Right kidney (tissue), 1 donor: ENCODE measurements at regions not wholly inside any gene's neighbourhood (a gene's known extent, or its start where the extent isn't known, plus 50 kb on each side); places are given as distances from the start of the nearest gene placed in this dataset.
"Not testable (repeated sequence)": the region's sequence is repeated elsewhere in the genome, so short reads cannot be mapped to it uniquely, and the experiment has no call there.

Experiments
- DNase-seq: peaks from one replicate; pipeline ENCODE4 v3.0.0-alpha.2; 2016

DNA sequence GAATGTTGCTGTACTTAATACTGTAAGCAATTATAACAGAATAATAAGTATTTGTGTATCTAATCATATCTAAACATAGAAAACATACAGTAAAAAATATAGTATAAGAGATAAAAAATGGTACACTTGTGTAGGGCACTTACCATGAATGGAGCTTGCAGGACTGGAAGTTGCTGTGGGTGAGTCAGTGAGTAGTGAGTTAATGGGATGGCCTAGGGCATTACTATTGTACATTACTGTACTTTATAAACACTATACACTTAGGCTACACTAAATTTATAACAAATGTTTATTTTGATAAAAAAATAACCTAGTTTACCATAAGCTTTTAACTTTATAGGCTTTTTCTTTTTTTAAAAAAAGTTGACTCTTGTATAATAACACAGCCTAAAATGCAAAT lies 1071.2 kb upstream of the SEL1L start:
- no peak for DNase-seq

DNA sequence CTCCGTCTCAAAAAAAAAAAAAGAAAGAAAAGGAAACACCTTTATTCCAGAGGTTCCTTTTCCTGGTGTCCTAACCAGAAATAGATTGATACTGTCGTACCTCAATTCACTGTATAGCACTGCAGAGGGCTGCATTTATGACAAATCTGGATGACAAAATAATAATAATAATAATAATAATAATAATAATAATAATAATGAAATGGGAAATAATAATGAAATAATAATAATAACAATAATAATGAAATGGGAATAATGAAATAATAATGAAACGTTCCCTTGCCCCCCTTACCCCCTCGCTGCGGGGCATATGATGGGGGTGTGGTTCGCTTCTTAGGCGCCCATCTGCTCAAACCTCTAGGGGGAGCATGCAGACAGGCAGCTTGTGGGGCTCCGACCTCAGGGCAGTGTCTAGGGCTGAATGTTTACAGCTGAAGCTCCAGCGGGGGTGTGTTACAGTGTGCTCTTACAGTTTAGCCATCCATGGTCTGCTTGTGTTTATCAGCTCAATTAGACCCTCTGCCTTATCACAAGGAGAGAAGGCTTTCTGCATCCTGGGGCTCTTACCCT lies 1088.3 kb upstream of the SEL1L start:
- no peak for DNase-seq

DNA sequence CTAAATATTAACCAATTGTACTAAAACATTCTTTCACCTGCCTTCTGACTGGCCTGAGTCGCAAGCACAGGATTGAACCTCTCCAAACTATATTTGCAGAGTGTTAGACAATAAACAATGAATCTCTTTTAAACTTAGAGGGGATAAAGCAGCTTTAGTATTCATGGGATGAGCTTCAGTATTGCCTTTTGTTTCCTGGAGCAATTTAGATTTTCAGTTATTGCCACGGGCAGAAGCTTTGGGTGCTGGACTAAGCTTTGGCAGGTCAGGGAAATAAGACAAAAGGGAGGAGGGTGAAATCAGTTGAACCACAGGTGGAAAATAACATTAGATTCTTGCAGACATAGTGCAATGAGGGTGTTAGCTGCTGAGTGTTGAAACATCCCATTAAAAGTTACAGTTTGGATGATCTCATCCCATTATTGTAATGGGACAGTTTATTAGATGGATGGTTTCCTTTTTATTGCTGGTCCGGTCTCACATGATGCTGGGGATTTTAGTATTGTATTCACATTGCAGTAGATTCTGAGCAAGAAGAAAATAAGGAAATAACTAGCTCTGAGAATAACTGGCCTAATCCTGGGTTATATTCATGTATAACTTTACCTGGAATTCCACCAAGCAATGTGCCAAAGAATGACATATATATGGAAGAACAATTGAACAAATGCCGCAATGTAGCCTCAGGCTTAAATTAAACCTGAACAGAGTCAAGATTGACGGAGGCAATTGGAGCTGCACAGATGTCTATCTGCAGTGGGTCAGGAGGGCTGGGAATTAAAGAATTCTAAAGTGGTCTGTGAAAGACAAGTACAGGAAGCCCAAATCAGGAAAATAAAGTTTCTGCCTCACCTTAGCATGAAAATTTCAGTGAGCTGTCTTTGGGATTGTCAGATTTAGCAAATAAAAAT lies 1092.8 kb upstream of the SEL1L start:
- no peak for DNase-seq

GRCh38 chr14:82635915-82636314 lies 1102.3 kb upstream of the SEL1L start:
- DNase-seq = no peak

GRCh38 chr14:82636426-82636825 lies 1102.8 kb upstream of the SEL1L start:
- DNase-seq = no peak

DNA sequence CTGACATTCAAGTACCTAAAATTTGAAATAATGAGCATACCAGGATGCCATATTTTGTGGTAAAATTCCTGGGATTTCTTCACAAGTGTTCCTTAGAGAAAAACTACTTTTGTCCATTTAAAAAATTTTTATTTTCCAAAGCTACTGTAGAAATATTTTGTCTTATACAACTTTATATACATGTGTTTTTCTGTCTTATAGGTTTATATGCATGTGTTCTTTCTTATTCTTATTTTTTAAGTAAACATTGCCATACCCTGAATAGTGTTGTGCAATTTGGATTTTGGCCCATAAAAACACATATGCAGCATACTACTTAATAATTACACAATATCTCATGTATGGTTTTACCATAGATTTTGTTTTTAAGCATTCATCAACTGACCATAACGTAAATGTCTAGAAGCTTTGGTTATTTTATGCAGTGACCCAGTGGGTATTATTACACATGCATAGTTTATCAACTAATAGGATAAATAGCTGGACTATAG lies 1107.4 kb upstream of the SEL1L start:
- DNase-seq = no peak

- DNase-seq = no peak
Measured at GRCh38 chr14:82642425-82642824, 1108.8 kb upstream of the SEL1L start.

- DNase-seq = no peak
Measured at GRCh38 chr14:82647088-82647810, 1113.6 kb upstream of the SEL1L start.

GRCh38 chr14:82655770-82656169 lies 1122.1 kb upstream of the SEL1L start:
- no peak for DNase-seq

DNA sequence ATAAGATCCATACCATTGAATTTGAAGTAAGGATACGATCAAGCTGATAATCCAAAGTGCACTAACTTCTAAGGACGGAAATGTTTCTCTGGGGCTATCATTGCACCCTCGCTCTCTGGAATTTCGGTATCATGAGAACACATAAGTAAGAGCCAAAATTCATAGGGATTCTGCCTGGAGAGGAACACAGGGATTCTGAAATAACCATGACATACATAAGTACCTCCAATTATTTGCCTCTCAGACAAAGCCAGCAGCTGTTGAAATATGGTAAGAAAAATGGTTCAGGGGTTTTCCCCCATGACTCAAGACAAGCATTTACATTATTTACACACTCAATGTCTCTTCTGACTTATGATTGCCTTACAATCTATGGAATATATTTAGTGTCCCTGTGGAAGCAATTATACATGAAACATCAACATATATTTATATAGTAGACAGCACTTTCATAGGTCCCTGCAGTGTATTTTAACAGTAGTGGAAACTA lies 1123.6 kb upstream of the SEL1L start:
- DNase-seq = no peak

- no peak for DNase-seq
Measured at GRCh38 chr14:82661258-82661657, 1127.6 kb upstream of the SEL1L start.

GRCh38 chr14:82667006-82667405 lies 1133.4 kb upstream of the SEL1L start:
- no peak for DNase-seq

- no peak for DNase-seq
Measured at GRCh38 chr14:82667501-82667900, 1133.8 kb upstream of the SEL1L start.

GRCh38 chr14:82676403-82676802 lies 1142.8 kb upstream of the SEL1L start:
- no peak for DNase-seq

- DNase-seq = no peak
Measured at GRCh38 chr14:82689948-82690347, 1156.3 kb upstream of the SEL1L start.

GRCh38 chr14:82691191-82691590 lies 1157.5 kb upstream of the SEL1L start:
- DNase-seq = not testable (repeated sequence)

GRCh38 chr14:82694820-82695219 lies 1161.2 kb upstream of the SEL1L start:
- DNase-seq = no peak

- no peak for DNase-seq
Measured at GRCh38 chr14:82704218-82704617, 1170.6 kb upstream of the SEL1L start.

- peak; percentile 34 for DNase-seq
Measured at GRCh38 chr14:82710267-82710841, 1176.7 kb upstream of the SEL1L start.

- DNase-seq = no peak
Measured at GRCh38 chr14:82719617-82720016, 1186.0 kb upstream of the SEL1L start.

DNA sequence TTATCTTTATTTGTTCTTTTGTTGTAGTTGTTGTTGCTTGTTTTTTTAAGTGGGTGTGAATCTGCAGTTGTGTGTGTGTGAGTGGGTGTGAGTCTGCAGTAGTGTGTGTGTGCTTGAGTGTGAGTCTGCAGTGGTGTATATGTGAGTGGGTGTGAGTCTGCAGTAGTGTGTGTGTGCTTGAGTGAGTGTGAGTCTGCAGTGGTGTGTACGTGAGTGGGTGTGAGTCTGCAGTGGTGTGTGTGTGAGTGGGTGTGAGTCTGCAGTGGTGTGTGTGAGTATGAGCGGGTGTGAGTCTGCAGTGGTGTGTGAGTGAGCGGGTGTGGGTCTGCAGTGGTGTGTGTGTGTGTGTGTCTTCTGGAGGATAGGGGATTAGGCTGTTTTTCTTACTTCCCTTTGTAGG lies 1186.8 kb upstream of the SEL1L start:
- DNase-seq = no peak

- DNase-seq = no peak
Measured at GRCh38 chr14:82720946-82721345, 1187.3 kb upstream of the SEL1L start.

- no peak for DNase-seq
Measured at GRCh38 chr14:82724316-82724715, 1190.7 kb upstream of the SEL1L start.
